Fibroblast of pulmonary artery (primary cell): ENCODE measurements at regions not wholly inside any gene's neighbourhood (a gene's known extent, or its start where the extent isn't known, plus 50 kb on each side); places are given as distances from the start of the nearest gene placed in this dataset.
"Not testable (repeated sequence)": the region's sequence is repeated elsewhere in the genome, so short reads cannot be mapped to it uniquely, and the experiment has no call there.

ENCODE experiments used
- DNase-seq: peaks from one replicate; pipeline ENCODE4 v3.0.0-alpha.2; 2010; ENCODE audit warnings: low read depth
- H3K4me3 ChIP-seq: replicated peaks from 2 replicates; pipeline ENCODE4 v1.5.1; 2011; ENCODE audit warnings: low read depth, mild to moderate bottlenecking, control low read depth, low read length, moderate library complexity
- TF ChIP-seq, protein P1 (sequence below): IDR thresholded peaks from 2 replicates; pipeline ENCODE4 v1.5.1; 2011; ENCODE audit warnings: mild to moderate bottlenecking, control low read depth, low read length, inconsistent platforms; ENCODE audit errors: missing control alignments

DNA sequence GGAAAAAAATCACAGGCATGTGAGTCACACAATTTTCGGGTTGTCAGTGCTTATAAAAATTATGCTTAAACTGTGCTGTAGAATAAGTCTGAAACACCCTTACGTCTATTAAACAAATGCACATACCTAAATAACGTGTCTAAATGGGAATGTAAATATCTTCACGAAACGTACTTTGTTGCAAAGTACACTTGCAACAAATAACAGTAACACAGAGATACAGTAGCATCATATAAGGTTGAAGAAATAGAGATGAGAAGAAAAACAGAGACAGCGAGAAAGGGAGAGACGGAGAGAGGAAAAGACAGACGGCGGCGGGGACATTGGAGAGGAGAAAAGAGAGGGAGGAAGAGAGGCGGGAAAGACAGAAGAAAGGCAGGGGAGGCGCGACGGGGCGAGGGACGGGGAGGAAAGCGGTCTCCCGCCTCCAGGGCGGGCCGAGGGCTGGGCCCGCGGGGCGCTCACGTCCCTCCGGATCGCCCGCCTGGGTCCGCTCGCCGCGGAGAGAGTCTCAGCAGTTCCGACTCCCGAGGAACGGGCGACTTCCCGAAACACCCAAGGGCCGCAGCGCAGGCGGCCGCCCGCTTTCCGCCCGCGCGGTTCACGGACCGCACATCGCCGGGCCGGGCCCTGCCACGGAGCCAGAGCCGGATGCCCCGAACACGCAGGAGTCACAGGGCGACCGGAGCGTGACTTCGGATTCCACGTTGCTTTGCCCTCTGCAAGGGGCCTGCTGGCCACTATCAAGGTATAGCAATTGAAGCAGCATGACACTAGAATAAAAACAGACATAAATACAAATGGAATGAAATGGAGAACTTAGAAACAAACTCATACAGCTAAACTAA lies 153.4 kb downstream of the LMLN start:
- no peak overlapping the region for H3K4me3 ChIP-seq
- DNase-seq, result no peak
- TF ChIP-seq, protein P1, sequence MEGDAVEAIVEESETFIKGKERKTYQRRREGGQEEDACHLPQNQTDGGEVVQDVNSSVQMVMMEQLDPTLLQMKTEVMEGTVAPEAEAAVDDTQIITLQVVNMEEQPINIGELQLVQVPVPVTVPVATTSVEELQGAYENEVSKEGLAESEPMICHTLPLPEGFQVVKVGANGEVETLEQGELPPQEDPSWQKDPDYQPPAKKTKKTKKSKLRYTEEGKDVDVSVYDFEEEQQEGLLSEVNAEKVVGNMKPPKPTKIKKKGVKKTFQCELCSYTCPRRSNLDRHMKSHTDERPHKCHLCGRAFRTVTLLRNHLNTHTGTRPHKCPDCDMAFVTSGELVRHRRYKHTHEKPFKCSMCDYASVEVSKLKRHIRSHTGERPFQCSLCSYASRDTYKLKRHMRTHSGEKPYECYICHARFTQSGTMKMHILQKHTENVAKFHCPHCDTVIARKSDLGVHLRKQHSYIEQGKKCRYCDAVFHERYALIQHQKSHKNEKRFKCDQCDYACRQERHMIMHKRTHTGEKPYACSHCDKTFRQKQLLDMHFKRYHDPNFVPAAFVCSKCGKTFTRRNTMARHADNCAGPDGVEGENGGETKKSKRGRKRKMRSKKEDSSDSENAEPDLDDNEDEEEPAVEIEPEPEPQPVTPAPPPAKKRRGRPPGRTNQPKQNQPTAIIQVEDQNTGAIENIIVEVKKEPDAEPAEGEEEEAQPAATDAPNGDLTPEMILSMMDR, result no peak

DNA sequence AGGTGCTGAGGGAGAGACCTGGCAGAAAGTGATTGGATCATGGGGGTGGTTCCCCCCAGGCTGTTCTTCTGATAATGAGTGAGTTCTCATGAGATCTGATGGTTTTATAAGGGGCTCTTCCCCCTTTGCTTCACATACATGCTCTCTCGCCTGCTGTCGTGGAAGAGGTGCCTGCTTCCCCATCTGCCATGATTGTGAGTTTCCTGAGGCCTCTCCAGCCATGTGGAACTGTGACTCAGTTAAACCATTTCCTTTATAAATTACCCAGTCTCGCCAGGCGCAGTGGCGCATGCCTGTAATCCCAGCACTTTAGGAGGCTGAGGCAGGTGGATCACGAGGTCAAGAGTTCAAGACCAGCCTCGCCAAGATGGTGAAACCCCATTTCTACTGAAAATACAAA lies 154.5 kb downstream of the LMLN start:
- DNase-seq, H3K4me3 ChIP-seq: not testable (repeated sequence)

DNA sequence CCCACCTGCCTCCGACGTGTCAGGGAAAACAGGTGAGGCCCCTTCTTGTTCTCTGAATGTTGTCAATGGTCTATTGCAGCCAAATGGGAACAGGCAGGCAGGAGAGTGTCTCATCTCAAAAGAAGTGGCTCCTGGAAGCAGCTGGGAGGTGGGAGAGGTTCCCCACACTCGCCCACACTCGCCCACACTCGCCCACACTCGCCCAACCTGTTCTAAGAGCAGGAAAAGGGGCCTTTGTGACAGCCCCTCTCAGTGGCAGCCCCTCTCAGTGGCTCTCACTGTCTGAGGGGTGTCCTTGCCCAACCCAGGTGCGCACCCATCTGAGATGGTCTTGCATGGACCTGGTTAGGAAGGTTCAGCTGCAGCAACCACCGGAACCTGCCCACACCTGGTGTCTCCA lies 162.2 kb downstream of the LMLN start:
- not testable (repeated sequence) for DNase-seq, H3K4me3 ChIP-seq

- not testable (repeated sequence) for DNase-seq, H3K4me3 ChIP-seq
These were observed 177.2 kb downstream of the LMLN start for GRCh38 chr3:198137038-198137835.

- DNase-seq, H3K4me3 ChIP-seq: not testable (repeated sequence)
These were observed 178.2 kb downstream of the LMLN start for GRCh38 chr3:198138205-198138604.

GRCh38 chr3:198139037-198139436 lies 179.0 kb downstream of the LMLN start:
- not testable (repeated sequence) for H3K4me3 ChIP-seq, DNase-seq

GRCh38 chr3:198139513-198140167 lies 179.6 kb downstream of the LMLN start:
- H3K4me3 ChIP-seq, result not testable (repeated sequence)
- DNase-seq, result peak; percentile 4

DNA sequence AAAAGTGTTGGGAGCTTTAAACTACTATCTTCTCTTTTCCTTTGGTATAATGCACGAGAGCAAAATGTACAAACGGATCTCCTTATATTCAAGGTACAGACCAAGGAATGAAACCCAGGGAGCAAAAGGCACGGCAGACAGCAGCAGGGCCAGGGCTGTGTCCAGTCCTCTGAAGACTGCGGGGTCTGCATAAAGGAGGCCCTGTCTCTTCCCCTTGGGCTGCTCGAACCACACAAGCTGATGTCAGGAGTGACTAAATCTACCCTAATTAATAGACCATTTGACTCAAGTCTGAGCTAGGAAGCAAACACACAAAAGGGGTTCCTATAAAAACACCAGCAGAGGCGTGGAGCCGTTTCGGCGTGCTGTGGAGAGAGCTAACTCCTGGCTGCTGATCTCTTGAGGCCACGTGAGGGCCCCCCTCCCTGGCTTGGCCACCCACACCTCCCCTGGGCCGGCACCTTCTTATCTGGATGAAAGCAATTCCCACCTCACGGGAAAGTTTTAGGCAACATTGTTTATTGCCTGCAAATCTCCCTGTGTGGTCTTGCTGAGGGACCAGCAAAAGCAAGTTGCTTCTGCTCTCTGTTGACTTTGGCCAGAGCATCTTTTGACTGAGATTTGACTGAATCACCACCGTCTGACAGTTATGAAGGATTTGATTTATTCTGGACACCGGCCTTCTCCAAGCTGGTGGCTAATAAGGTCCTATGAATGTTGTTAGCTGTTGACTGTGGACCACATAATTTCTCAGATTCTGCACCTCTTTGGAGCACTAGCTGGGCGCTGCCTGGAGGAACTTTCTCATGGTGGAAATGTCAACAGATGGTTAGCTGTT lies 183.5 kb downstream of the LMLN start:
- H3K4me3 ChIP-seq, DNase-seq: not testable (repeated sequence)

GRCh38 chr3:198145231-198145784 lies 185.3 kb downstream of the LMLN start:
- H3K4me3 ChIP-seq, result not testable (repeated sequence)
- DNase-seq, result peak; percentile 86

- peak; percentile 43 for DNase-seq
- not testable (repeated sequence) for H3K4me3 ChIP-seq
These were observed 186.1 kb downstream of the LMLN start for GRCh38 chr3:198146070-198146469.

DNA sequence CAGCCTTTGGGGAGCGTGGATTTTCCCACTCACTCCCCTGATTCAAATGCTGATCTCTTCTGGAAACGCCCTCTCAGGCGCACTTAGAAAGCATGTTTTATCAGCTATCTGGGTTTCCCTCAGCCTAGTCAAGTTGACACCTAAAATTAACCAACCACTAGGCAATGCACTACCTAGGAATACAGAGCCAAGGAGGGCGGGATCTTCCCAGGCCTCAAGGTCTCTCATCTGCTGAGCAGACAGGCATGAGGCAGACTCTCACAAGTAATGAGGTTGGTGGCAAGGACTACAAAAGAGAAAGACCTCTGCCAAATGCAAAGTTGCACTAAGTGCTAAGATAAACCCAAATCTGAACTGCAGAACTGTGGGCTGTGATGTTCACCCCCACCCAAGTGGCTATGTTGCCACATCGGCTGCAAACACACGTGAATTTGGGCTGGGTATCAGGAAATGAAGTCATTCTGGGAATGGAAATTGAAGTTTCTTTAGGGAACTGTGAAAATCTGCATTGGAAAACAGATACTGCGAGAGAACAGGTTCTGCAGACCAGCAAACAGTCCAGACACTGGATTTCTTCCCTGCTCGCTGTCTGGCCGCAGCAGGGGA lies 186.6 kb downstream of the LMLN start:
- DNase-seq, H3K4me3 ChIP-seq: not testable (repeated sequence)

- not testable (repeated sequence) for DNase-seq, H3K4me3 ChIP-seq
These were observed 187.2 kb downstream of the LMLN start for GRCh38 chr3:198147213-198147612.

GRCh38 chr3:198147993-198148392 lies 188.0 kb downstream of the LMLN start:
- not testable (repeated sequence) for DNase-seq, H3K4me3 ChIP-seq

- DNase-seq, H3K4me3 ChIP-seq: not testable (repeated sequence)
These were observed 189.9 kb downstream of the LMLN start for GRCh38 chr3:198149904-198150303.

DNA sequence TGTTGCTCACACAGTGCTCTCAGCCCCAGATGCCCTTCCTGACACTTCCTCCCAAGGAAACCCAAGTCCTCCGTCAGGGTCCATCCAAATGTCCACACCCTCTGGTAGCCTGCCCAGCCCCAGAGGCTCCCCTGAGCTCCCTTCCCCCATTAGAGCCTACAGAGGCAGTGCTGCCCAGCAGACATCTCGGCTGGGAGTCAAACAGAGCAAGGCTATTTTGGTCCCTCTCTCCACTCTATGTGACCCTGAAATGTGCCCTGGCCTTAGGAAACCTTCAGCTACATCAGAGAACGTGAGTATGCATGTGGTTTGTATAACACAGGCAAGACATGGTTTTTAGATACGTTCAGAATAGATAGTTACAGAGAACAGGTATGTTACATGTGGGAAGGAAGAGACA lies 191.8 kb downstream of the LMLN start:
- not testable (repeated sequence) for H3K4me3 ChIP-seq, DNase-seq

GRCh38 chr3:198155771-198156170 lies 195.8 kb downstream of the LMLN start:
- H3K4me3 ChIP-seq, DNase-seq: not testable (repeated sequence)
